ENCODE measurements at regions not wholly inside any gene's neighbourhood (a gene's known extent, or its start where the extent isn't known, plus 50 kb on each side); places are given as distances from the start of the nearest gene placed in this dataset.
"Not testable (repeated sequence)": the region's sequence is repeated elsewhere in the genome, so short reads cannot be mapped to it uniquely, and the experiment has no call there.

DNA sequence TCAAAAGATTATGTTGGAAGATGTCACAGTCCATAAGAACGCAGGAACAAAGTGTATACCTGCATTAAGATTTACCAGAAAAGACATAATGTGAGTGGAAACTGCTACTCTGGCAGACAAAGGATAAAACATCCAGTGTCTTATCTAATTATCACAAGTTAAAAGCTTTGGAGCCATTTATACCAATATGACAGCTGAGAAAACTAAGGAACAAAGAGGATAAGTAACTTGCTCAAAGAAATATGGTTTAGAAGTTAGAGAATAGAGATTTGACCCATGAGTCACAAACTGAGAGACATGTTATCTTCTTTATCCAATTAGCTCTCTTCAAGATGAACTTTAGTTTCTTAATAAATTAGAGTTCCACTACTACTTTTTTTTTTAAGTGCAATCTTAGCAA lies 1473.7 kb downstream of the OTOL1 start:
- no peak overlapping the region for H3K27ac ChIP-seq
- no peak overlapping the region for H3K4me3 ChIP-seq

DNA sequence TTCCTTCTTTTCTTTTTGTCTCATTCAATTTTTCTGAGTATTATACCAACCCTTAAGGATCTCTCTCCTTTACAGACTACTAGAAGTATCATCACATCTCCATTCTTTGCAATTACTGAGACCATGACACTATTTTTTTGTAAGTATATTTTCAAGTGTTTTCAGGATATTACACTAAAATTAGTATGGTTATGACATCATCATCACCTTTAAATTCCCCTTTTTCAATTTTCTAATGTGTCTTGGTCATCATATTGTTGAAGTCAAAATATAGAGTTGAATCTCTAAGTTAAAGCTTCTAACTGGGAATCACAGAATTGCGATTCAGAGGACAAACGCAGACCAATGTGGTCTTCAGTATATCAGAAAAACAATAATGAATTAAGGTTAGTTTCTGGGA lies 1475.1 kb downstream of the OTOL1 start:
- Histone ChIP-seq H3K4me3 (no peak overlapping the region), H3K27ac (no peak overlapping the region)

- H3K27ac ChIP-seq: no peak overlapping the region
- no peak overlapping the region for H3K4me3 ChIP-seq
Measured at GRCh38 chr3:162973428-162973917, 1476.9 kb downstream of the OTOL1 start.

GRCh38 chr3:162978136-162978535 lies 1481.5 kb downstream of the OTOL1 start:
- Histone ChIP-seq H3K4me3 (no peak overlapping the region), H3K27ac (no peak overlapping the region)

DNA sequence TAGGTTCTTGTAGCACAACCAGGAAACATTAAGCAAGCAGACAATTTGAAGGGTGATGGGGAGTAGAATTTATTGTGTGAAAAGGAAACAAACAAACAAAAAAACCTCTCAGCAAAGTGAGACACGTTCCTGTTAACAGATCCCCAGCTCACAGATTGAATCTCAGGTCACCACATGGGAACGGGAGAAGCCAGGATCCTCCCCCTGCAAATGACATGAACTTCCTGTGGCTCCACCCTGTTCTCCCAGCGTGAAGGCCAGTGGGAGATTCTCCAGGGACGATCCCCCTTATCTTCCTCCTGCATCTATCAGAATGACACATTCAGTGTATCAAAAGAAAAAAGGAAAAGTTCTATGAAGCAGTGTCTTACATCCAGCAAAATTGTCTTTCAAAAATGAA lies 1488.1 kb downstream of the OTOL1 start:
- no peak overlapping the region for H3K27ac ChIP-seq
- H3K4me3 ChIP-seq: no peak overlapping the region

DNA sequence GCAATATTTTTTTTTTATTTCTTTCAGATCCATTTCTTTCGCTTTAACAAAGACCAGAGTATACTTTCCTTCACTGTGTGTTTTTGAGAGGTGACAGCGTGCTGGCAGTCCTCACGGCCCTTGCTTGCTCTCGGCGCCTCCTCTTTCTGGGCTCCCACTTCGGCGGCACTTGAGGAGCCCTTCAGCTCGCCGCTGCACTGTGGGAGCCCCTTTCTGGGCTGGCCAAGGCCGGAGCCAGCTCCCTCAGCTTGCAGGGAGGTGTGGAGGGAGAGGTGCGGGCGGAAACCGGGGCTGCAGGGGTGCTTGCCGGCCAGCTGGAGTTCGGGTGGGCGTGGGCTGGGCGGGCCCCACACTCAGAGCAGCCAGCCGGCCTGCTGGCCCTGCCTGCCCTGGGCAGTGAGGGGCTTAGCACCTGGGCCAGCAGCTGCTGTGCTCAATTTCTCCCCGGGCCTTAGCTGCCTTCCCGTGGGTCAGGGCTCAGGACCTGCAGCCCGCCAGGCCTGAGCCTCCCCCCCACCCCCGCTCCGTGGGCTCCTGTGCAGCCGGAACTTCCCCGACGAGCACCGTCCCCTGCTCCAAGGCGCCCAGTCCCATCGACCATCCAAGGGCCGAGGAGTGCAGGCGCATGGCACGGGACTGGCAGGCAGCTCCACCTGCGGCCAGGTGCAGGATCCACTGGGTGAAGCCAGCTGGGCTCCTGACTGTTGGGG lies 1490.6 kb downstream of the OTOL1 start:
- H3K27ac ChIP-seq, H3K4me3 ChIP-seq: not testable (repeated sequence)

GRCh38 chr3:162992741-162993140 lies 1496.1 kb downstream of the OTOL1 start:
- Histone ChIP-seq H3K4me3 (no peak overlapping the region), H3K27ac (no peak overlapping the region)

DNA sequence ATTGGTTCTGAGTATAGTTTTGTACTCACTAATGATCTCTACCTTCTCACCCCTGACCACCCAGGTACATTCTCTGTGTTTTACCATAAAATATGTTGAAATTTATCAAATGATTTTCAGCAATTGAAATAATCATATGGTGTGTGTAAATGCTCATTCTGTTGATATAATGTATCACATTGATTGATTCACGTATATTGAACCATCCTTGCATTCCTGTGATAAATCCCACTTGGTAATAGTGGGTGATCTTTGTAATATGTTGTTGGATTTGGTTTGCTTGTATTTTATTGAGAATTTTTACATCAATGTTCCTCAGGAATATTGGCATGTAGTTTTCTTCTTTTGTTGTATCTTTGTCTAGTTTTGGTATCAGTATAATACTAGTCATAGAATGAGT lies 1497.6 kb downstream of the OTOL1 start:
- Histone ChIP-seq H3K27ac (no peak overlapping the region), H3K4me3 (no peak overlapping the region)

GRCh38 chr3:162996368-162996767 lies 1499.8 kb downstream of the OTOL1 start:
- H3K27ac ChIP-seq: no peak overlapping the region
- no peak overlapping the region for H3K4me3 ChIP-seq

GRCh38 chr3:162998205-162998604 lies 1501.6 kb downstream of the OTOL1 start:
- Histone ChIP-seq H3K27ac (peak overlapping the region in 2 of 21 experiments; percentile 3 to 6), H3K4me3 (no peak overlapping the region)

GRCh38 chr3:163011596-163011995 lies 1515.0 kb downstream of the OTOL1 start:
- no peak overlapping the region for H3K27ac ChIP-seq
- H3K4me3 ChIP-seq: no peak overlapping the region

- Histone ChIP-seq H3K27ac (no peak overlapping the region), H3K4me3 (no peak overlapping the region)
Measured at GRCh38 chr3:163016251-163016650, 1519.6 kb downstream of the OTOL1 start.

- no peak overlapping the region for H3K4me3 ChIP-seq
- H3K27ac ChIP-seq: no peak overlapping the region
Measured at GRCh38 chr3:163018067-163018466, 1521.5 kb downstream of the OTOL1 start.

DNA sequence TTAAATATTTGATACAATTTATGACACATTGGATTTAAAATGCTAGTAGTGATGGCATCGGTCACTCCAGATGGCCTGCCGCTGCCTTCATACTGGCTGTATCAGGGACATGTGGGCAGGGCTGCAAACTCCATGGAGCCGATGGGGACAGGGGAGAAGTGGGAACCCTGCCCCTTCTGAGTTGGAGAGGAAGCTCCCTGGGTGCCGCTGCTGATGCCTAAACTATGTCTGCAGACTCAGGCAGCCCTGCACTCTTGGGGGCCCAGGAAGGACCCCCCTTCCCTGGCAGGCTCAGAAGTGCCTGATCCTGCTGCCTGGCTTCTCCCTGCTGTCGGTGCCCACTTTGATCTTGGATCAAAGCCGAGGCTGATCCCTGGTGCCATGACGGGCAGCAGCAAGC lies 1522.1 kb downstream of the OTOL1 start:
- Histone ChIP-seq H3K27ac (no peak overlapping the region), H3K4me3 (no peak overlapping the region)

DNA sequence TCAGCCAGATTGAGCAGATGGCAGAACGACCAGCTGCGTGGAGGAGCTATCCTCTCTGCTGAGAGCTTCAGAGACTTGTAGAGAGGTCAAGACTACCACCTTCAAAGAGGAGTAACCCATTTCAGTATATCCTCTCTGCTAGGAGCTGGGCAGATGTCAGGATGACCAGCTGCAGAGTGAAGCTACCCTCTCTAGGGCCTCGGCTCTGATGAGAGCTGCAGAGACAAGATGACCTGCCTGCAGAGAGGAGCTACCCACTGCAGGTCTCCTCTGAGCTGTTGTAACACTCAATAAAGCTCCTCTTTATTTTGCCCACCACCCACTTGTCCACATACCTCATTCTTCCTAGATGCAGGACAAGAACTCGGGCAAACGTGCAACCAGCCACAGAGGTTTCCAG lies 1522.7 kb downstream of the OTOL1 start:
- no peak overlapping the region for H3K4me3 ChIP-seq
- H3K27ac ChIP-seq: no peak overlapping the region

DNA sequence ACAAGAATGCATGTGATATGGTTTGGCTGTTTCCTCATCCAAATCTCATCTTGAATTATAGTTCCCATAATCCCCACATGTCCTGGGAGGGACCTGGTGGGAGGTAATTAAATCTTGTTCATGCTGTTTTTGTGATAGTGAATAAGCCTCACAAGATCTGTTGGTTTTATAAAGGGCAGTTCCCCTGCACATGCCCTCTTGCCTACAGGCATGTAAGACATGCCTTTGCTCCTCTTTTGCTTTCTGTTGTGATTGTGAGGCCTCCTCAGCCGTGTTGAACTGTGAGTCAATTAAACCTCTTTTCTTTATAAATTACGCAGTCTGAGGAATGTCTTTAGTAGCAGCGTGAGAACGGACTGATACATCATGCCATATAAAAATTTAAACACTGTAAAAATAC lies 1537.0 kb downstream of the OTOL1 start:
- Histone ChIP-seq H3K27ac (no peak overlapping the region), H3K4me3 (no peak overlapping the region)

GRCh38 chr3:163039636-163040035 lies 1543.0 kb downstream of the OTOL1 start:
- H3K4me3 ChIP-seq: no peak overlapping the region
- H3K27ac ChIP-seq: no peak overlapping the region

DNA sequence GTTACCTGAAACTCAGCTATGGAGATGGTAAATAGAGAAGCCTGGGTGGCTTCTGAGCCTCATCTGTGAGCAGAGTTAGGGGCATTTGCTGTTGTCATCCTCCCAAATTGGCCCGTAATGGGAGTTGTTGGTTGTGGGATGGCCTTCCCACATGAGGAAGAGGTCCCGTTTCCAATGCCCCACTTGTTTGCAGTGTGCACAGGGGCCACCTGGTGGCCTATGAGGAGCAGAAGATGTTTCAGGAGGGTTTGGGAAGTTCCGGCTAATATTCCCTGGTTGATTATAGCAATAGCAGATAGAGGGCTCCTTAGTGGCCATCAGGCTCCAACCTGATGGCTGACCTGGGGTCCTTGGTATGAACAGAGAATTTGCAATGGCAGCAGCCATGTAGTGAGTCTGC lies 1546.5 kb downstream of the OTOL1 start:
- Histone ChIP-seq H3K27ac (no peak overlapping the region), H3K4me3 (no peak overlapping the region)

DNA sequence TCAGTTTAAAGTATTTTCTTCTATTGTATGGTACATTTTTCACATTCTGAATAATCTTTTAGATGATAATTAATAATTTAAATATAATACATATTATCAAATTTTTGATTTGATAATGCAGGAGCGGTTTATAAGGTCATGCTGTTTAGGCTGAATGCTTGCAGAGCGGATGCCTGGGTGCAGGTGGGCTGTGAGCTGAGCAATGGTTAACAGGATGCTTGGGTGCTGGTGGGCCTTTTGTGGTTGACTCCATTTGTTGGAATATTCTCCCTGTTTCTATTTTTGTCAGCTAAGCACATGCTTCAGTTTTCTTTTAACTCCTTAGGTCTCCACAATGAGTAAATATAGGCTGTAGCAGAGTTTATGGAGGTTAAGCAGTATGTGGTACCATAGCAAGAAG lies 1549.3 kb downstream of the OTOL1 start:
- H3K4me3 ChIP-seq: no peak overlapping the region

DNA sequence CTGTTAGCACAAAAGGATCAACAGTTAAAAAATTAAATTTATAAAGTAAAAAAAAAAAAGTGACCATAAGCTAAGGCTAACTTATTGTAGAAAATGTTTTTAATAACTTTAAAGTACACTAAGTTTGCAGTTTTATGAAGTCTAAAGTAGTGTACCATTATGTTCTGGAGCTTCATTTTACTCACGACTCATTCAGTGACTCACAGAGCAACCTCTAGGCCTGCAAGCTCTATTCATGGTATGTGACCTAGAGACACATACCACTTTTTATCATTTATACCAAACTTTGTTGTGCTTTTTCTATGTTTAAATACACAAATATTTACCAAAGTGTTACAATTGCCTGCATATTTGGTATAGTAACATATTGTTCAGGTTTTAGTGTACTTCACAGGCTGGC lies 1552.3 kb downstream of the OTOL1 start:
- Histone ChIP-seq H3K27ac (no peak overlapping the region), H3K4me3 (no peak overlapping the region)

More for the DNA sequence above, 1549.3 kb downstream of the OTOL1 start:
- H3K27ac ChIP-seq: no peak overlapping the region

DNA sequence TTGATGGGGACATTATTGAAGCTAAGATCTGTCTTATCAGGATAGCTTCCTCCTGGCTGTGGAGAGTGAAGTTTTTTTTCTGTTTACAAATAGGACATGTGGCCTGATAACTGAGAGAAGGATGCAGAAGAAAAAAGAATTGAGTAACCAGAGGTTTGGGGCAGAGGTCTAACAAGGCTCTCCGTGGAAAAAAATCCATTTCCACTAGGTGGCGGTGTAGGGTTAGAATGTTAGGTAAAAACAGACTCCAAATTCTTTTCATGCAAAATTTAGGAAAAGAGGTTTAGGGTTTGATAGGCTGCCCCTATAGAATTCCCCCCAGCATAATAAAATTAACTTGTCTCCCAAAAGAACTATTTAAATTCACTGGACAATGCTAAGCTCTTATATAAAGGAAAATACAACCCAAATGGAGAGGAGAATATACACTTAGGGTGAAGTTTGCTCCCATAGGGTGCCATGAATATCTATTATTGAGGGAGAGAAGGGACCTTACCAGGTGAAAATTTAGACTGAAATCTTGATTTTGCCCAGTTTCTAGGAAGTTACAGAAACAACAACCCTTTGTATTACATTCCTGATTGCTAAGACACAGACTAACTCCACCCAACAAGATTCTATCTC lies 1560.4 kb downstream of the OTOL1 start:
- H3K4me3 ChIP-seq: no peak overlapping the region
- H3K27ac ChIP-seq: no peak overlapping the region

Measured in skin epidermis (tissue), 12 donors.